Ovary (tissue), 3 donors: ENCODE measurements at regions not wholly inside any gene's neighbourhood (a gene's known extent, or its start where the extent isn't known, plus 50 kb on each side); places are given as distances from the start of the nearest gene placed in this dataset.

Experiments used
- EP300 ChIP-seq: sonication (generic); formaldehyde crosslinking; IDR thresholded peaks from one replicate; pipeline ENCODE4 v1.6.1; 2017; ENCODE audit warnings: antibody characterized with exemption
- POLR2A ChIP-seq: fragments of 450-650 bp; IDR thresholded peaks from one replicate; pipeline ENCODE4 v1.6.1; 2017; ENCODE audit warnings: antibody characterized with exemption, mild to moderate bottlenecking, moderate library complexity
- TF ChIP-seq, protein P1 (sequence below), 3 donors: fragments of 450-650 bp in 2 of 3; fragments of 200-600 bp in 1 of 3; IDR thresholded peaks; one replicate each; pipeline versions ENCODE4 v1.5.1 to v1.8.0; 2016 to 2022; ENCODE audit warnings: antibody characterized with exemption in 3 of 3, mild to moderate bottlenecking in 1 of 3
- donor health status: DM: no; HTN: no; CAD: no.

- TF ChIP-seq POLR2A (no peak), EP300 (no peak)
- TF ChIP-seq, protein P1, sequence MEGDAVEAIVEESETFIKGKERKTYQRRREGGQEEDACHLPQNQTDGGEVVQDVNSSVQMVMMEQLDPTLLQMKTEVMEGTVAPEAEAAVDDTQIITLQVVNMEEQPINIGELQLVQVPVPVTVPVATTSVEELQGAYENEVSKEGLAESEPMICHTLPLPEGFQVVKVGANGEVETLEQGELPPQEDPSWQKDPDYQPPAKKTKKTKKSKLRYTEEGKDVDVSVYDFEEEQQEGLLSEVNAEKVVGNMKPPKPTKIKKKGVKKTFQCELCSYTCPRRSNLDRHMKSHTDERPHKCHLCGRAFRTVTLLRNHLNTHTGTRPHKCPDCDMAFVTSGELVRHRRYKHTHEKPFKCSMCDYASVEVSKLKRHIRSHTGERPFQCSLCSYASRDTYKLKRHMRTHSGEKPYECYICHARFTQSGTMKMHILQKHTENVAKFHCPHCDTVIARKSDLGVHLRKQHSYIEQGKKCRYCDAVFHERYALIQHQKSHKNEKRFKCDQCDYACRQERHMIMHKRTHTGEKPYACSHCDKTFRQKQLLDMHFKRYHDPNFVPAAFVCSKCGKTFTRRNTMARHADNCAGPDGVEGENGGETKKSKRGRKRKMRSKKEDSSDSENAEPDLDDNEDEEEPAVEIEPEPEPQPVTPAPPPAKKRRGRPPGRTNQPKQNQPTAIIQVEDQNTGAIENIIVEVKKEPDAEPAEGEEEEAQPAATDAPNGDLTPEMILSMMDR (IDR thresholded peaks at IDR 0.05) = no peak
Measured at GRCh38 chr1:57860931-57861565, 437.2 kb upstream of the DAB1 start.
